ENCODE measurements at regions not wholly inside any gene's neighbourhood (a gene's known extent, or its start where the extent isn't known, plus 50 kb on each side); places are given as distances from the start of the nearest gene placed in this dataset.
"Not testable (repeated sequence)": the region's sequence is repeated elsewhere in the genome, so short reads cannot be mapped to it uniquely, and the experiment has no call there.

GRCh38 chr2:203631068-203631757 lies 75.2 kb upstream of the CD28 start:
- peak; percentile 98 for FAIRE-seq

- no peak for FAIRE-seq
Measured at GRCh38 chr2:203636588-203637470, 69.6 kb upstream of the CD28 start.

GRCh38 chr2:203637471-203638167 lies 68.8 kb upstream of the CD28 start:
- FAIRE-seq, result no peak

GRCh38 chr2:203641865-203642264 lies 64.6 kb upstream of the CD28 start:
- FAIRE-seq, result not testable (repeated sequence)

- FAIRE-seq, result not testable (repeated sequence)
Measured at GRCh38 chr2:203642841-203643240, 63.6 kb upstream of the CD28 start.

GRCh38 chr2:203645831-203646230 lies 60.6 kb upstream of the CD28 start:
- no peak for FAIRE-seq

- FAIRE-seq, result no peak
Measured at GRCh38 chr2:203646266-203646864, 60.1 kb upstream of the CD28 start.

- no peak for FAIRE-seq
Measured at GRCh38 chr2:203646961-203647360, 59.5 kb upstream of the CD28 start.

- FAIRE-seq, result no peak
Measured at GRCh38 chr2:203647579-203647978, 58.9 kb upstream of the CD28 start.

- no peak for FAIRE-seq
Measured at GRCh38 chr2:203648273-203648672, 58.2 kb upstream of the CD28 start.

GRCh38 chr2:203649176-203649814 lies 57.1 kb upstream of the CD28 start:
- no peak for FAIRE-seq

GRCh38 chr2:203650860-203651613 lies 55.4 kb upstream of the CD28 start:
- no peak for FAIRE-seq

GRCh38 chr2:203651621-203652020 lies 54.8 kb upstream of the CD28 start:
- FAIRE-seq, result no peak

- FAIRE-seq, result no peak
Measured at GRCh38 chr2:203654826-203655225, 51.6 kb upstream of the CD28 start.

- no peak for FAIRE-seq
Measured at GRCh38 chr2:203656522-203657287, 49.7 kb upstream of the CD28 start.
